Heart left ventricle (tissue), 13 donors: ENCODE measurements at regions not wholly inside any gene's neighbourhood (a gene's known extent, or its start where the extent isn't known, plus 50 kb on each side); places are given as distances from the start of the nearest gene placed in this dataset.

Source experiments
- POLR2A ChIP-seq, 2 donors: fragments of 450-650 bp; IDR thresholded peaks; one replicate each; pipeline ENCODE4 v1.6.1; 2017; ENCODE audit warnings: antibody characterized with exemption in 2 of 2, mild to moderate bottlenecking in 2 of 2, moderate library complexity in 2 of 2
- TF ChIP-seq, protein P1 (sequence below), 12 donors: fragments of 200-600 bp; sonication (generic) in 4 of 12; IDR thresholded peaks; one replicate each; pipeline versions ENCODE4 v1.5.0 to v1.8.0; 2018 to 2022; ENCODE audit warnings: antibody characterized with exemption in 12 of 12, mild to moderate bottlenecking in 5 of 12
- donor health status: ischemic (EF 13 %, LVEDD 7.1; RV severe dilation, severe dysfunction).
- donor health status: DM: no; HTN: yes; CAD: no.
- donor health status: DM: no; HTN: no; CAD: no.
- donor health status: ischemic (EF 25% LVEDD 6.9; RV normal size, moderate dysfunction).
- donor health status: ischemic (EF 25% LVEDD 5.7; RV mildly dilated, moderate dysfunction).
- donor health status: ischemic (EF 35%, LVEDD 5.7; RV mildly dilated, moderate dysfunction).
- donor health status: nonischemic (EF 11% LVEDD 7.7; RV severe dilation, severe dysfunction).
- donor health status: DM: yes; HTN: yes; CAD: no.
- donor health status: PGD.
- donor health status: ischemic (EF 29% LVEDD 5.4; RV normal size, mild dysfunction).
- donor health status: nonischemic (EF 23%, LVEDD 6.1; RV moderate dilation, normal function).

DNA sequence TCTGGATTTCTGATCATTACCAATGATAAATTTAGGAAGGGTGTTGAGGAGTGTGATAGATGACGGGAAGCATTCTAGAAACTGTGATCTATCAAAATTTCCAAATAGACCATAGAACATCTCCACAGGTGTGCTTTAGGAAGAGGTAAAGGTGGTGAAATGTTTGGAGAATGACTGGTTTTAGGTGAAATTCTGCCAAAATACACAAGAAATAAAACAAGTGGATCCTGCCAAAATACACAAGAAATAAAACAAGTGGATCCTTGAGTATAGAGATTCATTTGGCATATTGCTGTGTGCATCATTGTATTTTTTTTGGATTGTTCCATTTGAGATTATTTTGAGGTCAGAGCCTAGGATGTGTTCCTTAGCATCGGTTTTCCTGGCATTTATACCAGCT, 88.3 kb upstream of the CTNND2 start:
- TF ChIP-seq, protein P1, sequence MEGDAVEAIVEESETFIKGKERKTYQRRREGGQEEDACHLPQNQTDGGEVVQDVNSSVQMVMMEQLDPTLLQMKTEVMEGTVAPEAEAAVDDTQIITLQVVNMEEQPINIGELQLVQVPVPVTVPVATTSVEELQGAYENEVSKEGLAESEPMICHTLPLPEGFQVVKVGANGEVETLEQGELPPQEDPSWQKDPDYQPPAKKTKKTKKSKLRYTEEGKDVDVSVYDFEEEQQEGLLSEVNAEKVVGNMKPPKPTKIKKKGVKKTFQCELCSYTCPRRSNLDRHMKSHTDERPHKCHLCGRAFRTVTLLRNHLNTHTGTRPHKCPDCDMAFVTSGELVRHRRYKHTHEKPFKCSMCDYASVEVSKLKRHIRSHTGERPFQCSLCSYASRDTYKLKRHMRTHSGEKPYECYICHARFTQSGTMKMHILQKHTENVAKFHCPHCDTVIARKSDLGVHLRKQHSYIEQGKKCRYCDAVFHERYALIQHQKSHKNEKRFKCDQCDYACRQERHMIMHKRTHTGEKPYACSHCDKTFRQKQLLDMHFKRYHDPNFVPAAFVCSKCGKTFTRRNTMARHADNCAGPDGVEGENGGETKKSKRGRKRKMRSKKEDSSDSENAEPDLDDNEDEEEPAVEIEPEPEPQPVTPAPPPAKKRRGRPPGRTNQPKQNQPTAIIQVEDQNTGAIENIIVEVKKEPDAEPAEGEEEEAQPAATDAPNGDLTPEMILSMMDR (IDR thresholded peaks at IDR 0.05) = no peak
- TF ChIP-seq POLR2A (IDR thresholded peaks at IDR 0.05) = no peak
